ENCODE measurements at regions not wholly inside any gene's neighbourhood (a gene's known extent, or its start where the extent isn't known, plus 50 kb on each side); places are given as distances from the start of the nearest gene placed in this dataset.

GRCh38 chr22:22735695-22736611, 91.5 kb downstream of the GGTLC2 start:
- Histone ChIP-seq H3K9me3 (no peaks in the 10 kb centered on the region), H3K27me3 (no peaks in the 10 kb centered on the region), H3K36me3 (no peaks in the 10 kb centered on the region), H3K4me1 (no peaks in the 10 kb centered on the region), H3K27ac (no peak overlapping the region), H3K4me3 (replicated peaks in 1 of 3) (no peak overlapping the region)
- no peak for DNase-seq
- intact Hi-C loops (cut with DNase I), result no loop called here
- 53 to 61% methylated on average over 3 of the region's 3 CpGs for WGBS, 2 donors
- TF ChIP-seq CTCF (IDR thresholded peaks at IDR 0.05) (no peak), POLR2A (IDR thresholded peaks at IDR 0.05) (no peak)

DNA sequence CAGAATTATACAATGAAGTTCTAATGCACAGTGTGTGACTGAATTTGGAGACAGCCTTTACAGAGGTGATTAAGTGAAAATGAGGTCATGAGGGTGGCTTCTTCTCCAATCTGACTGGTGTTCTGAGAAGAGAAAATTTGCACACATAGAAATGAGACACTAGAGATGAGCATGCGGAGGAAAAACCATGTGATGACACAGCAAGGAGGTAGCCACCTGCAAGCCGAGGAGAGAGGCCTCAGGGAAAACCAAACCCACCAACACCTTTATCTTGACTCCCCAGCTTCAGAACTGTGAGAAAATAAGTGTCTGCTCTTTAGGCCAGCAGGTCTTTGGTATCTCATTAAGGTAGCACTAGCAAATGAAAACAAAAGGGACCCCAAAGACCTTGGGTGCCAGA, 93.2 kb downstream of the GGTLC2 start:
- 82 to 96% methylated on average over 2 of the region's 2 CpGs for WGBS, 2 donors
- no peak overlapping the region for H3K4me3 ChIP-seq (replicated peaks in 1 of 3)
- no peaks in the 10 kb centered on the region for H3K4me1 ChIP-seq
- intact Hi-C loops (cut with DNase I), result no loop called here
- no peak for TF ChIP-seq POLR2A (IDR thresholded peaks at IDR 0.05)
- no peak for TF ChIP-seq CTCF (IDR thresholded peaks at IDR 0.05)
- H3K27ac ChIP-seq, result no peak overlapping the region
- no peaks in the 10 kb centered on the region for H3K27me3 ChIP-seq
- H3K36me3 ChIP-seq, result no peaks in the 10 kb centered on the region
- no peaks in the 10 kb centered on the region for H3K9me3 ChIP-seq
- DNase-seq, result no peak

GRCh38 chr22:22738959-22739585, 94.7 kb downstream of the GGTLC2 start:
- no peak overlapping the region for H3K4me3 ChIP-seq (replicated peaks in 1 of 3)
- H3K27me3 ChIP-seq, result no peaks in the 10 kb centered on the region
- no peak for TF ChIP-seq CTCF (IDR thresholded peaks at IDR 0.05)
- no peak for TF ChIP-seq POLR2A (IDR thresholded peaks at IDR 0.05)
- DNase-seq, result no peak
- no peaks in the 10 kb centered on the region for H3K4me1 ChIP-seq
- 88 to 91% methylated on average over 5 of the region's 5 CpGs for WGBS, 2 donors
- H3K36me3 ChIP-seq, result no peaks in the 10 kb centered on the region
- no peak overlapping the region for H3K27ac ChIP-seq
- no peaks in the 10 kb centered on the region for H3K9me3 ChIP-seq
- intact Hi-C loops (cut with DNase I), result no loop called here

- WGBS, 2 donors, result 68 to 79% methylated on average over 5 of the region's 5 CpGs
- Histone ChIP-seq H3K4me3 (replicated peaks in 1 of 3) (no peak overlapping the region), H3K27ac (no peak overlapping the region), H3K27me3 (no peaks in the 10 kb centered on the region), H3K9me3 (no peaks in the 10 kb centered on the region), H3K4me1 (no peaks in the 10 kb centered on the region), H3K36me3 (no peaks in the 10 kb centered on the region)
- no peak for DNase-seq
- intact Hi-C loops (cut with DNase I), result no loop called here
- TF ChIP-seq POLR2A (IDR thresholded peaks at IDR 0.05) (no peak), CTCF (IDR thresholded peaks at IDR 0.05) (no peak)
Measured at GRCh38 chr22:22740560-22741276, 96.3 kb downstream of the GGTLC2 start.

Measured in thyroid gland (tissue), 4 donors.